ENCODE measurements at regions not wholly inside any gene's neighbourhood (a gene's known extent, or its start where the extent isn't known, plus 50 kb on each side); places are given as distances from the start of the nearest gene placed in this dataset.

- no peak for DNase-seq
- no peak for TF ChIP-seq POLR2A (IDR thresholded peaks at IDR 0.05)
- no peak for TF ChIP-seq POLR2AphosphoS5 (IDR thresholded peaks at IDR 0.05)
- TF ChIP-seq EP300 (IDR thresholded peaks at IDR 0.05; ENCODE audit: low read depth) = no peak
- no peak for TF ChIP-seq CTCF (IDR thresholded peaks at IDR 0.05)
- H3K27me3 ChIP-seq = no peaks in the 10 kb centered on the region
- in situ Hi-C loops (cut with MboI; ENCODE audit: low pct_ligation_motif_present in 1 of 4, low pct_unique_long_range_greater_than_20kb in 1 of 4, low sequenced_read_pairs in 3 of 4) = no loop called here
- H3K9me3 ChIP-seq = no peaks in the 10 kb centered on the region
- 92% methylated on average over 7 of the region's 7 CpGs; no CpG with 5 or more reads in 1 of the 2 donors for WGBS, 2 donors (ENCODE audit: low coverage in 1 of 2)
- H3K27ac ChIP-seq = no peak overlapping the region
- intact Hi-C loops (cut with DNase I; ENCODE audit: low total_unique reads) = no loop called here
- H3K36me3 ChIP-seq = no peaks in the 10 kb centered on the region
- no peak overlapping the region for H3K4me3 ChIP-seq
- H3K4me1 ChIP-seq = no peaks in the 10 kb centered on the region
Measured at GRCh38 chr13:67769987-67770341, 539.8 kb upstream of the PCDH9 start.

GRCh38 chr13:67769063-67769986 lies 539.2 kb upstream of the PCDH9 start:
- 94 to 95% methylated on average over 5 to 25 of the region's 30 CpGs for WGBS, 2 donors (ENCODE audit: low coverage in 1 of 2)
- intact Hi-C loops (cut with DNase I; ENCODE audit: low total_unique reads) = no loop called here
- TF ChIP-seq POLR2A (IDR thresholded peaks at IDR 0.05) = no peak
- TF ChIP-seq EP300 (IDR thresholded peaks at IDR 0.05; ENCODE audit: low read depth) = no peak
- no peak for TF ChIP-seq POLR2AphosphoS5 (IDR thresholded peaks at IDR 0.05)
- TF ChIP-seq CTCF (IDR thresholded peaks at IDR 0.05) = no peak

GRCh38 chr13:67763984-67764383 lies 533.8 kb upstream of the PCDH9 start:
- Histone ChIP-seq H3K9me3 (no peaks in the 10 kb centered on the region), H3K4me3 (no peak overlapping the region), H3K4me1 (no peaks in the 10 kb centered on the region), H3K27me3 (no peaks in the 10 kb centered on the region), H3K36me3 (no peaks in the 10 kb centered on the region), H3K27ac (no peak overlapping the region)
- 68% methylated on average over 3 of the region's 3 CpGs for WGBS, 2 donors (ENCODE audit: low coverage in 1 of 2)
- no peak for DNase-seq
- TF ChIP-seq POLR2AphosphoS5 (IDR thresholded peaks at IDR 0.05) = no peak
- no peak for TF ChIP-seq POLR2A (IDR thresholded peaks at IDR 0.05)
- TF ChIP-seq CTCF (IDR thresholded peaks at IDR 0.05) = no peak
- TF ChIP-seq EP300 (IDR thresholded peaks at IDR 0.05; ENCODE audit: low read depth) = no peak
- intact Hi-C loops (cut with DNase I; ENCODE audit: low total_unique reads) (no loop called here), in situ Hi-C loops (cut with MboI; ENCODE audit: low pct_ligation_motif_present in 1 of 4, low pct_unique_long_range_greater_than_20kb in 1 of 4, low sequenced_read_pairs in 3 of 4) (no loop called here)

More at GRCh38 chr13:67769063-67769986, 539.2 kb upstream of the PCDH9 start:
- Histone ChIP-seq H3K36me3 (no peaks in the 10 kb centered on the region), H3K9me3 (no peaks in the 10 kb centered on the region), H3K4me1 (no peaks in the 10 kb centered on the region), H3K4me3 (no peak overlapping the region), H3K27me3 (no peaks in the 10 kb centered on the region), H3K27ac (no peak overlapping the region)
- DNase-seq = no peak
- in situ Hi-C loops (cut with MboI; ENCODE audit: low pct_ligation_motif_present in 1 of 4, low pct_unique_long_range_greater_than_20kb in 1 of 4, low sequenced_read_pairs in 3 of 4) = no loop called here

GRCh38 chr13:67763384-67763783 lies 533.2 kb upstream of the PCDH9 start:
- H3K36me3 ChIP-seq = no peaks in the 10 kb centered on the region
- H3K4me3 ChIP-seq = no peak overlapping the region
- no peaks in the 10 kb centered on the region for H3K9me3 ChIP-seq
- in situ Hi-C loops (cut with MboI; ENCODE audit: low pct_ligation_motif_present in 1 of 4, low pct_unique_long_range_greater_than_20kb in 1 of 4, low sequenced_read_pairs in 3 of 4) = no loop called here
- no peak overlapping the region for H3K27ac ChIP-seq
- WGBS, 2 donors (ENCODE audit: low coverage in 1 of 2) = 58 to 80% methylated on average over 1 to 3 of the region's 3 CpGs
- DNase-seq = no peak
- no peaks in the 10 kb centered on the region for H3K4me1 ChIP-seq
- no peak for TF ChIP-seq POLR2A (IDR thresholded peaks at IDR 0.05)
- TF ChIP-seq POLR2AphosphoS5 (IDR thresholded peaks at IDR 0.05) = no peak
- no peak for TF ChIP-seq CTCF (IDR thresholded peaks at IDR 0.05)
- H3K27me3 ChIP-seq = no peaks in the 10 kb centered on the region
- intact Hi-C loops (cut with DNase I; ENCODE audit: low total_unique reads) = no loop called here

Data from transverse colon (tissue), 4 donors.